GM19238 (cell line): ENCODE measurements at regions not wholly inside any gene's neighbourhood (a gene's known extent, or its start where the extent isn't known, plus 50 kb on each side); places are given as distances from the start of the nearest gene placed in this dataset.
"Not testable (repeated sequence)": the region's sequence is repeated elsewhere in the genome, so short reads cannot be mapped to it uniquely, and the experiment has no call there.

Source experiments
- DNase-seq: peaks from one replicate; pipeline ENCODE4 v3.0.0; 2011; ENCODE audit warnings: low spot score; ENCODE audit not compliant: insufficient read length

GRCh38 chr7:4523219-4523618 lies 158.9 kb upstream of the FOXK1 start:
- DNase-seq: no peak

GRCh38 chr7:4523873-4524272 lies 158.2 kb upstream of the FOXK1 start:
- DNase-seq: no peak

- DNase-seq: no peak
Observed at GRCh38 chr7:4525884-4526283, 156.2 kb upstream of the FOXK1 start.

- no peak for DNase-seq
Observed at GRCh38 chr7:4527988-4528636, 154.0 kb upstream of the FOXK1 start.

GRCh38 chr7:4531236-4531635 lies 150.9 kb upstream of the FOXK1 start:
- no peak for DNase-seq

GRCh38 chr7:4533339-4533738 lies 148.8 kb upstream of the FOXK1 start:
- DNase-seq: not testable (repeated sequence)

- DNase-seq: no peak
Observed at GRCh38 chr7:4549681-4550080, 132.4 kb upstream of the FOXK1 start.

GRCh38 chr7:4550117-4550516 lies 132.0 kb upstream of the FOXK1 start:
- DNase-seq: no peak

- no peak for DNase-seq
Observed at GRCh38 chr7:4552985-4553384, 129.1 kb upstream of the FOXK1 start.

- no peak for DNase-seq
Observed at GRCh38 chr7:4556868-4557793, 125.0 kb upstream of the FOXK1 start.

GRCh38 chr7:4561795-4562194 lies 120.3 kb upstream of the FOXK1 start:
- no peak for DNase-seq

- no peak for DNase-seq
Observed at GRCh38 chr7:4566714-4567113, 115.4 kb upstream of the FOXK1 start.

GRCh38 chr7:4574851-4575250 lies 107.2 kb upstream of the FOXK1 start:
- DNase-seq: no peak

GRCh38 chr7:4575254-4575653 lies 106.8 kb upstream of the FOXK1 start:
- DNase-seq: no peak

- DNase-seq: no peak
Observed at GRCh38 chr7:4602905-4603842, 78.9 kb upstream of the FOXK1 start.

GRCh38 chr7:4603843-4604231 lies 78.3 kb upstream of the FOXK1 start:
- DNase-seq: no peak

GRCh38 chr7:4604456-4604940 lies 77.6 kb upstream of the FOXK1 start:
- no peak for DNase-seq

- no peak for DNase-seq
Observed at GRCh38 chr7:4606797-4607196, 75.3 kb upstream of the FOXK1 start.

- DNase-seq: no peak
Observed at GRCh38 chr7:4607311-4607729, 74.8 kb upstream of the FOXK1 start.

GRCh38 chr7:4609576-4609975 lies 72.5 kb upstream of the FOXK1 start:
- DNase-seq: not testable (repeated sequence)

- peak; percentile 43 for DNase-seq
Observed at GRCh38 chr7:4610768-4611467, 71.2 kb upstream of the FOXK1 start.
